Kidney epithelial cell (primary cell): ENCODE measurements at regions not wholly inside any gene's neighbourhood (a gene's known extent, or its start where the extent isn't known, plus 50 kb on each side); places are given as distances from the start of the nearest gene placed in this dataset.

Source experiments
- DNase-seq: peaks from one replicate; pipeline ENCODE4 v3.0.0-alpha.2; 2010; ENCODE audit warnings: low read depth
- H3K27me3 ChIP-seq: 2 replicates; pipeline ENCODE4 v1.6.0; 2011; ENCODE audit warnings: low read length; ENCODE audit not compliant: control insufficient read depth, insufficient read depth
- H3K36me3 ChIP-seq: 2 replicates; pipeline ENCODE4 v1.5.1; 2011; ENCODE audit warnings: low read length; ENCODE audit not compliant: control insufficient read depth, insufficient read depth
- H3K4me3 ChIP-seq: 2 replicates; pipeline ENCODE4 v1.5.1; 2011; ENCODE audit warnings: low read depth, mild to moderate bottlenecking, control low read depth, low read length
- CTCF ChIP-seq: IDR thresholded peaks from 2 replicates; pipeline ENCODE4 v1.5.1; 2011; ENCODE audit warnings: mild to moderate bottlenecking, moderate library complexity, low read length, control low read depth, inconsistent platforms; ENCODE audit not compliant: insufficient read depth, poor library complexity, severe bottlenecking

- no peak overlapping the region for H3K4me3 ChIP-seq
- no peaks in the 10 kb centered on the region for H3K36me3 ChIP-seq
- DNase-seq: no peak
- no peaks in the 10 kb centered on the region for H3K27me3 ChIP-seq
- no peak for TF ChIP-seq CTCF
Observed at GRCh38 chr11:88404391-88404790, 66.9 kb upstream of the CTSC start.

GRCh38 chr11:88402784-88403183 lies 65.2 kb upstream of the CTSC start:
- Histone ChIP-seq H3K4me3 (no peak overlapping the region), H3K36me3 (no peaks in the 10 kb centered on the region), H3K27me3 (no peaks in the 10 kb centered on the region)
- no peak for DNase-seq
- TF ChIP-seq CTCF: no peak

GRCh38 chr11:88402192-88402715 lies 64.7 kb upstream of the CTSC start:
- no peak for TF ChIP-seq CTCF
- Histone ChIP-seq H3K27me3 (no peaks in the 10 kb centered on the region), H3K4me3 (no peak overlapping the region), H3K36me3 (no peaks in the 10 kb centered on the region)
- peak; percentile 86 for DNase-seq

- DNase-seq: no peak
- Histone ChIP-seq H3K36me3 (no peaks in the 10 kb centered on the region), H3K4me3 (no peak overlapping the region), H3K27me3 (no peaks in the 10 kb centered on the region)
- no peak for TF ChIP-seq CTCF
Observed at GRCh38 chr11:88398791-88399570, 61.4 kb upstream of the CTSC start.

GRCh38 chr11:88398372-88398771 lies 60.8 kb upstream of the CTSC start:
- Histone ChIP-seq H3K36me3 (no peaks in the 10 kb centered on the region), H3K4me3 (no peak overlapping the region), H3K27me3 (no peaks in the 10 kb centered on the region)
- peak; percentile 31 for DNase-seq
- TF ChIP-seq CTCF: no peak

- DNase-seq: no peak
- Histone ChIP-seq H3K27me3 (no peaks in the 10 kb centered on the region), H3K36me3 (no peaks in the 10 kb centered on the region), H3K4me3 (no peak overlapping the region)
- no peak for TF ChIP-seq CTCF
Observed at GRCh38 chr11:88390254-88390653, 52.7 kb upstream of the CTSC start.
